GM12891 (cell line): ENCODE measurements at regions not wholly inside any gene's neighbourhood (a gene's known extent, or its start where the extent isn't known, plus 50 kb on each side); places are given as distances from the start of the nearest gene placed in this dataset.

Experiments
- PAX5 ChIP-seq: IDR thresholded peaks from 2 replicates; pipeline ENCODE4 v1.6.1; 2011; ENCODE audit warnings: low read length, moderate library complexity, mild to moderate bottlenecking; ENCODE audit not compliant: insufficient read depth, severe bottlenecking
- POLR2A ChIP-seq: IDR thresholded peaks from 2 replicates; pipeline ENCODE4 v1.6.1; 2011; ENCODE audit warnings: low read depth, low read length, control low read depth
- POLR2AphosphoS5 ChIP-seq: IDR thresholded peaks from 2 replicates; pipeline ENCODE4 v1.6.1; 2011; ENCODE audit warnings: low read depth, low read length, control low read depth
- POU2F2 ChIP-seq: IDR thresholded peaks from 2 replicates; pipeline ENCODE4 v1.6.1; 2011; ENCODE audit warnings: low read depth, mild to moderate bottlenecking, control low read depth, low read length, moderate library complexity
- SPI1 ChIP-seq: IDR thresholded peaks from 2 replicates; pipeline ENCODE4 v1.6.1; 2011; ENCODE audit warnings: low read depth, low read length, control low read depth
- TAF1 ChIP-seq: IDR thresholded peaks from 2 replicates; pipeline ENCODE4 v1.6.1; 2011; ENCODE audit warnings: low read depth, low read length, control low read depth

DNA sequence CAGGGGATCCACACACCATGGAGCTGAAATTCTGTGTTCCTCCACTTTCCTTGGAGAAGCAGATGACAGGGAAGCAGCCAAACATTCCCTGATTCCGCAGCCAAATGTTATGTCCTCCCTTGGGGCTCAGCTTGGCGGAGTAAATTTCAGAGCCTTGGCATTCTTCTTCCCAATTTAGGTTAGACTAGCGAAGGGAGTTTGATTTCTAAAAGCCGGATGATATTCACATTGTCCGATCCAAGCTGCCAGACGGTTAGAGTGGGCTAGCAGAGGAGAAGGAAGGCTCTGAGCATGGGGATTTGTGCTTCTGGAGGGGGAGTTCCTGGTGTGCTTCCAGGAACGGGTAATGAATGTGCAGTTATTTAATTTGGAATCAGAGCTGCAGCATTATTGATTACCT lies 380.4 kb upstream of the EEF2KMT start:
- TF ChIP-seq POLR2AphosphoS5, result no peak
- TF ChIP-seq POLR2A, result no peak
- no peak for TF ChIP-seq TAF1
- TF ChIP-seq POU2F2, result no peak
- TF ChIP-seq SPI1, result no peak
- no peak for TF ChIP-seq PAX5
